IMR-90 (cell line): ENCODE measurements at regions not wholly inside any gene's neighbourhood (a gene's known extent, or its start where the extent isn't known, plus 50 kb on each side); places are given as distances from the start of the nearest gene placed in this dataset.

Source experiments
- ATAC-seq: fragments of 200-7000 bp; cut with Tn5 transposase; 2 replicates; pipeline ENCODE4 v1.9.1; 2020; ENCODE audit warnings: low read depth, mild to moderate bottlenecking, moderate library complexity
- BruUV-seq: library from RNA; stranded (reverse); fragments of 400-500 nt; replicated peaks from 2 replicates; lab custom pipeline; 2021; lab: Mats Ljungman, UMichigan
- CTCF ChIA-PET: fragments of 300-600 bp; formaldehyde crosslinking; extraction: SDS; loops from one replicate; lab custom pipeline; 2021; ENCODE audit warnings: antibody characterized with exemption; lab: Yijun Ruan, JAX
- POLR2A ChIA-PET: fragments of 300-600 bp; sonication (Branson Sonifier 250); formaldehyde crosslinking; loops from one replicate; lab custom pipeline; 2022; ENCODE audit warnings: antibody characterized with exemption; ENCODE audit not compliant: unreplicated experiment; lab: Charles Lee
- DNase-seq: peaks from one replicate; pipeline ENCODE4 v3.0.0; 2013
- H2AFZ ChIP-seq: replicated peaks from 2 replicates; pipeline ENCODE3; 2013; ENCODE audit warnings: low read length, mild to moderate bottlenecking; ENCODE audit not compliant: poor library complexity
- H2AK5ac ChIP-seq: 2 replicates; pipeline ENCODE4 v1.6.1; 2013; ENCODE audit warnings: low read depth, low read length, inconsistent platforms
- H2AK9ac ChIP-seq: replicated peaks from 2 replicates; pipeline ENCODE3; 2013; ENCODE audit warnings: mild to moderate bottlenecking, low read depth, low read length, moderate library complexity; ENCODE audit not compliant: poor library complexity
- H2BK120ac ChIP-seq: 2 replicates; pipeline ENCODE4 v1.6.1; 2013; ENCODE audit warnings: low read depth, low read length, inconsistent platforms
- H2BK15ac ChIP-seq: 3 replicates; pipeline ENCODE4 v1.6.1; 2013; ENCODE audit warnings: low read depth, low read length, inconsistent platforms
- H2BK20ac ChIP-seq: 2 replicates; pipeline ENCODE4 v1.6.1; 2013; ENCODE audit warnings: low read depth, mild to moderate bottlenecking, inconsistent platforms, low read length, moderate library complexity
- H2BK5ac ChIP-seq: 2 replicates; pipeline ENCODE4 v1.6.1; 2013; ENCODE audit warnings: mild to moderate bottlenecking, low read depth, low read length, inconsistent platforms; ENCODE audit not compliant: poor library complexity, severe bottlenecking
- H3K14ac ChIP-seq: replicated peaks from 2 replicates; pipeline ENCODE4 v1.6.1; 2013; ENCODE audit warnings: low read depth, low read length, inconsistent platforms
- H3K18ac ChIP-seq: 2 replicates; pipeline ENCODE4 v1.6.1; 2013; ENCODE audit warnings: low read depth, low read length, control low read depth
- H3K23ac ChIP-seq: 2 replicates; pipeline ENCODE4 v1.6.1; 2013; ENCODE audit warnings: low read depth, low read length, inconsistent platforms
- H3K27ac ChIP-seq: 2 replicates; pipeline ENCODE4 v1.5.1; 2013; ENCODE audit warnings: mild to moderate bottlenecking, control low read depth, low read length; ENCODE audit not compliant: insufficient read depth
- H3K27me3 ChIP-seq: 2 replicates; pipeline ENCODE4 v1.6.1; 2013; ENCODE audit warnings: low read length; ENCODE audit not compliant: control insufficient read depth, insufficient read depth
- H3K36me3 ChIP-seq: 2 replicates; pipeline ENCODE4 v1.6.1; 2013; ENCODE audit warnings: low read length, mixed read lengths; ENCODE audit not compliant: control insufficient read depth, insufficient read depth
- H3K4ac ChIP-seq: 2 replicates; pipeline ENCODE4 v1.6.1; 2013; ENCODE audit warnings: low read depth, low read length, inconsistent platforms
- H3K4me1 ChIP-seq: 2 replicates; pipeline ENCODE4 v1.6.1; 2013; ENCODE audit warnings: low read length, mixed read lengths; ENCODE audit not compliant: control insufficient read depth, insufficient read depth
- H3K4me2 ChIP-seq: 2 replicates; pipeline ENCODE4 v1.6.1; 2013; ENCODE audit warnings: low read depth, mild to moderate bottlenecking, control low read depth, low read length, moderate library complexity
- H3K4me3 ChIP-seq: 2 replicates; pipeline ENCODE4 v1.5.1; 2013; ENCODE audit warnings: low read depth, mild to moderate bottlenecking, control low read depth, low read length, moderate library complexity; ENCODE audit not compliant: insufficient read depth
- H3K56ac ChIP-seq: 2 replicates; pipeline ENCODE4 v1.6.1; 2013; ENCODE audit warnings: low read length, inconsistent platforms; ENCODE audit not compliant: insufficient read depth; ENCODE audit errors: extremely low read depth
- H3K79me1 ChIP-seq, 2 experiments: 2 replicates each; pipeline ENCODE4 v1.6.1; 2013; ENCODE audit warnings: low read length in 2 of 2, inconsistent platforms in 1 of 2, low read depth in 1 of 2
- H3K9ac ChIP-seq: 2 replicates; pipeline ENCODE4 v1.6.1; 2013; ENCODE audit warnings: low read depth, low read length, control low read depth
- H3K9me1 ChIP-seq: 2 replicates; pipeline ENCODE4 v1.6.1; 2013; ENCODE audit warnings: low read length, inconsistent platforms; ENCODE audit not compliant: insufficient read depth
- H3K9me3 ChIP-seq: 2 replicates; pipeline ENCODE4 v1.6.1; 2013; ENCODE audit warnings: low read length; ENCODE audit not compliant: control insufficient read depth, insufficient read depth
- H4K20me1 ChIP-seq: 2 replicates; pipeline ENCODE4 v1.6.1; 2013; ENCODE audit warnings: low read length, inconsistent platforms; ENCODE audit not compliant: insufficient read depth
- H4K5ac ChIP-seq: 2 replicates; pipeline ENCODE4 v1.6.1; 2013; ENCODE audit warnings: mild to moderate bottlenecking, low read depth, low read length, control low read depth
- H4K8ac ChIP-seq, 2 experiments: 2 replicates each; pipeline ENCODE4 v1.6.1; 2013; ENCODE audit warnings: low read depth in 2 of 2, low read length in 2 of 2, control low read depth in 1 of 2, inconsistent platforms in 1 of 2
- H4K91ac ChIP-seq: 2 replicates; pipeline ENCODE4 v1.6.1; 2013; ENCODE audit warnings: low read depth, low read length, inconsistent platforms; ENCODE audit not compliant: insufficient read depth
- BHLHE40 ChIP-seq: fragments of 150-350 bp; IDR thresholded peaks from 2 replicates; pipeline ENCODE4 v1.6.1; 2016; ENCODE audit warnings: mild to moderate bottlenecking, low read depth, low read length
- CEBPB ChIP-seq: IDR thresholded peaks from 2 replicates; pipeline ENCODE4 v1.6.1; 2012; ENCODE audit warnings: low read depth, low read length, improper control_type of control experiment
- CHD1 ChIP-seq: IDR thresholded peaks from 2 replicates; pipeline ENCODE4 v1.6.1; 2012; ENCODE audit warnings: low read depth, low read length, improper control_type of control experiment
- ELK1 ChIP-seq: fragments of 150-350 bp; IDR thresholded peaks from 2 replicates; pipeline ENCODE4 v1.6.1; 2016; ENCODE audit warnings: low read depth, mild to moderate bottlenecking, low read length, moderate library complexity, borderline replicate concordance
- FOS ChIP-seq: fragments of 150-350 bp; IDR thresholded peaks from 2 replicates; pipeline ENCODE4 v1.6.1; 2016; ENCODE audit warnings: low read depth, low read length
- MAFK ChIP-seq: IDR thresholded peaks from 2 replicates; pipeline ENCODE4 v1.6.1; 2012; ENCODE audit warnings: low read depth, low read length, improper control_type of control experiment
- MAZ ChIP-seq: IDR thresholded peaks from 2 replicates; pipeline ENCODE4 v1.6.1; 2012; ENCODE audit warnings: low read depth, mild to moderate bottlenecking, low read length, improper control_type of control experiment, moderate library complexity, borderline replicate concordance
- MXI1 ChIP-seq: IDR thresholded peaks from 2 replicates; pipeline ENCODE4 v1.6.1; 2012; ENCODE audit warnings: low read depth, mild to moderate bottlenecking, low read length, moderate library complexity, borderline replicate concordance
- NFE2L2 ChIP-seq: fragments of 150-350 bp; IDR thresholded peaks from 2 replicates; pipeline ENCODE4 v1.6.1; 2016; ENCODE audit warnings: low read depth, mild to moderate bottlenecking, low read length
- POLR2A ChIP-seq: IDR thresholded peaks from 2 replicates; pipeline ENCODE4 v1.6.1; 2012; ENCODE audit warnings: mild to moderate bottlenecking, low read depth, low read length
- RAD21 ChIP-seq: IDR thresholded peaks from 2 replicates; pipeline ENCODE4 v1.6.1; 2012; ENCODE audit warnings: low read length, improper control_type of control experiment
- RCOR1 ChIP-seq: IDR thresholded peaks from 2 replicates; pipeline ENCODE4 v1.6.1; 2012; ENCODE audit warnings: mild to moderate bottlenecking, low read length, improper control_type of control experiment; ENCODE audit not compliant: insufficient replicate concordance
- RFX5 ChIP-seq: IDR thresholded peaks from 2 replicates; pipeline ENCODE4 v1.8.0; 2012; ENCODE audit warnings: low read depth, mild to moderate bottlenecking, low read length, moderate library complexity
- SMC3 ChIP-seq: fragments of 150-350 bp; IDR thresholded peaks from 2 replicates; pipeline ENCODE4 v1.6.1; 2016; ENCODE audit warnings: low read depth, mild to moderate bottlenecking, antibody characterized with exemption, low read length, moderate library complexity
- USF2 ChIP-seq: fragments of 150-350 bp; IDR thresholded peaks from 2 replicates; pipeline ENCODE4 v1.6.1; 2017; ENCODE audit warnings: mild to moderate bottlenecking, antibody characterized with exemption, low read length, low read depth
- WGBS, 2 experiments: methylation state at CpG; one replicate each; pipeline versions ENCODE4 v1.1.5 to v1.1.7; 2013; ENCODE audit warnings: missing lambda C conversion rate in 2 of 2; ENCODE audit not compliant: insufficient read length in 1 of 2; ENCODE audit errors: extremely low coverage in 2 of 2; 5-methylcytosine and 5-hydroxymethylcytosine counted together
- dilution Hi-C: fragments of 300-500 bp; cut with HindIII; formaldehyde crosslinking; loops from one replicate; pipeline ENCODE4 v1.14.3; 2018; ENCODE audit warnings: low sequenced_read_pairs; ENCODE audit not compliant: unreplicated experiment
- in situ Hi-C: fragments of 300-500 bp; cut with MboI; formaldehyde crosslinking; loops from 3 replicates; pipeline ENCODE4 v1.14.3; 2019; ENCODE audit warnings: low sequenced_read_pairs, inconsistent platforms, mixed read lengths
- intact Hi-C: fragments of 100-400 bp; cut with micrococcal nuclease; formaldehyde crosslinking; loops from 2 replicates; pipeline ENCODE4 v1.10.0; 2022
- TF ChIP-seq, protein P1 (sequence below): conservative IDR thresholded peaks from 2 replicates; pipeline ENCODE4 v1.5.1; 2012; ENCODE audit warnings: mild to moderate bottlenecking, low read depth, low read length, improper control_type of control experiment

DNA sequence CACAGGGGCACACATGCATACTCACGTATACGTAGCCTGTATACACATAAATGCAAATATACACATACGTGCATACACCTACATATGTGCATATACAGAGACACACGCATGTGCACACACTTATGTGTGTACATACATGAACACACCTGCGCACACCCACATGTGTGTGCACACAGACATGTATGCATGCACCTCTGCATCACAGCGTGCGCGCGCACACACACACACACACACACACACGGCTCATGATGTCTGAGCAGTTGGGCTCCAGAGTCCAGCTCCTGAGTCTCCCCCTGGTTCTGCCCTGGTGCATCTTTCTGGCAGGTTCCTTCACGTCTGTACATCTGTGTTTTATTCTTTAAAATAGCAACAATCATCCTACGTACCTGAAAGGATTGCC lies 600.5 kb downstream of the NPHP4 start:
- in situ Hi-C loops, result no loop called here
- no peaks in the 10 kb centered on the region for H3K79me1 ChIP-seq
- no peaks in the 10 kb centered on the region for H3K4me1 ChIP-seq
- no peak overlapping the region for H4K91ac ChIP-seq
- H4K20me1 ChIP-seq, result no peaks in the 10 kb centered on the region
- no peak overlapping the region for H3K27ac ChIP-seq
- intact Hi-C loops, result no loop called here
- no peak overlapping the region for H3K23ac ChIP-seq
- no peak for TF ChIP-seq MXI1
- no peak for TF ChIP-seq CEBPB
- no peak for TF ChIP-seq NFE2L2
- no peak for TF ChIP-seq USF2
- no peak for TF ChIP-seq MAZ
- TF ChIP-seq ELK1, result no peak
- TF ChIP-seq CHD1, result no peak
- TF ChIP-seq POLR2A, result no peak
- no peak for TF ChIP-seq BHLHE40
- TF ChIP-seq RFX5, result no peak
- TF ChIP-seq, protein P1, sequence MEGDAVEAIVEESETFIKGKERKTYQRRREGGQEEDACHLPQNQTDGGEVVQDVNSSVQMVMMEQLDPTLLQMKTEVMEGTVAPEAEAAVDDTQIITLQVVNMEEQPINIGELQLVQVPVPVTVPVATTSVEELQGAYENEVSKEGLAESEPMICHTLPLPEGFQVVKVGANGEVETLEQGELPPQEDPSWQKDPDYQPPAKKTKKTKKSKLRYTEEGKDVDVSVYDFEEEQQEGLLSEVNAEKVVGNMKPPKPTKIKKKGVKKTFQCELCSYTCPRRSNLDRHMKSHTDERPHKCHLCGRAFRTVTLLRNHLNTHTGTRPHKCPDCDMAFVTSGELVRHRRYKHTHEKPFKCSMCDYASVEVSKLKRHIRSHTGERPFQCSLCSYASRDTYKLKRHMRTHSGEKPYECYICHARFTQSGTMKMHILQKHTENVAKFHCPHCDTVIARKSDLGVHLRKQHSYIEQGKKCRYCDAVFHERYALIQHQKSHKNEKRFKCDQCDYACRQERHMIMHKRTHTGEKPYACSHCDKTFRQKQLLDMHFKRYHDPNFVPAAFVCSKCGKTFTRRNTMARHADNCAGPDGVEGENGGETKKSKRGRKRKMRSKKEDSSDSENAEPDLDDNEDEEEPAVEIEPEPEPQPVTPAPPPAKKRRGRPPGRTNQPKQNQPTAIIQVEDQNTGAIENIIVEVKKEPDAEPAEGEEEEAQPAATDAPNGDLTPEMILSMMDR, result no peak
- TF ChIP-seq RAD21, result no peak
- TF ChIP-seq MAFK, result no peak
- TF ChIP-seq RCOR1, result no peak
- no peak for TF ChIP-seq FOS
- no peak for TF ChIP-seq SMC3
- no peak overlapping the region for H2BK20ac ChIP-seq
- no peak overlapping the region for H3K9ac ChIP-seq
- H2AFZ ChIP-seq, result no peak overlapping the region
- no peak overlapping the region for H4K8ac ChIP-seq
- no peak overlapping the region for H3K4me3 ChIP-seq
- H2BK120ac ChIP-seq, result no peak overlapping the region
- H3K4me2 ChIP-seq, result no peak overlapping the region
- H3K4ac ChIP-seq, result no peak overlapping the region
- no peaks in the 10 kb centered on the region for H3K9me1 ChIP-seq
- H3K18ac ChIP-seq, result no peak overlapping the region
- H2AK5ac ChIP-seq, result no peak overlapping the region
- no peak overlapping the region for H3K14ac ChIP-seq
- no peak for DNase-seq
- no peak overlapping the region for H2BK15ac ChIP-seq
- H3K36me3 ChIP-seq, result no peaks in the 10 kb centered on the region
- H3K9me3 ChIP-seq, result peaks cover 55% of the 10 kb centered on the region
- H4K5ac ChIP-seq, result no peak overlapping the region
- POLR2A ChIA-PET, result no interaction called here
- BruUV-seq, result no TSS peak
- CTCF ChIA-PET, result no interaction called here
- 88% methylated on average over 9 of the region's 12 CpGs; no CpG with 5 or more reads in 1 of the 2 experiments for WGBS, 2 experiments
- H3K27me3 ChIP-seq, result no peaks in the 10 kb centered on the region
- no peak overlapping the region for H2AK9ac ChIP-seq
- H2BK5ac ChIP-seq, result no peak overlapping the region
- ATAC-seq, result no peak
- dilution Hi-C loops, result no loop called here
- H3K56ac ChIP-seq, result no peak overlapping the region
